ENCODE measurements at regions not wholly inside any gene's neighbourhood (a gene's known extent, or its start where the extent isn't known, plus 50 kb on each side); places are given as distances from the start of the nearest gene placed in this dataset.

GRCh38 chr7:18208921-18209320 is 181.3 kb upstream of the PRPS1L1 start:
- ATAC-seq (no peak), DNase-seq (ENCODE audit: low read depth, low spot score) (no peak)
- ChIA-PET CTCF (no interaction called here), POLR2A (no interaction called here), RAD21 (ENCODE audit: low non-redundant PET in 1 of 2, low total read pairs in 2 of 2, uncharacterized antibody in 2 of 2, unreplicated experiment in 2 of 2) (no interaction called here)
- Histone ChIP-seq H3K27ac (ENCODE audit: low read depth, low read length) (no peak overlapping the region), H3K9ac (ENCODE audit: low read length) (no peak overlapping the region), H4K20me1 (ENCODE audit: insufficient read depth) (no peaks in the 10 kb centered on the region), H2AFZ (ENCODE audit: low read depth, low read length, poor library complexity, severe bottlenecking) (no peak overlapping the region), H3K9me2 (ENCODE audit: insufficient read depth) (no peaks in the 10 kb centered on the region), H3K79me2 (ENCODE audit: insufficient read depth, low read length) (no peaks in the 10 kb centered on the region), H3K4me2 (ENCODE audit: low read length) (no peak overlapping the region), H3K36me3 (ENCODE audit: control insufficient read depth in 1 of 2, insufficient read depth in 2 of 2, low read length in 2 of 2) (no peaks in the 10 kb centered on the region), H3K4me3 (replicated peaks in 1 of 2; ENCODE audit: low read depth in 1 of 2, low read length in 2 of 2) (no peak overlapping the region), H3K9me3 (ENCODE audit: control insufficient read depth in 1 of 2, insufficient read depth in 1 of 2, low read depth in 1 of 2, low read length in 2 of 2) (no peaks in the 10 kb centered on the region), H3K4me1 (ENCODE audit: control insufficient read depth in 1 of 2, insufficient read depth in 2 of 2, low read length in 2 of 2) (no peaks in the 10 kb centered on the region), H3K27me3 (ENCODE audit: insufficient read depth, low read length) (no peaks in the 10 kb centered on the region)
- TF ChIP-seq SRF (IDR thresholded peaks at IDR 0.05; ENCODE audit: low read depth) (no peak), CTCF (IDR thresholded peaks at IDR 0.05 in 2 of 3, conservative IDR thresholded peaks at IDR 0.05 in 1 of 3; ENCODE audit: borderline replicate concordance in 1 of 3, insufficient read depth in 1 of 3, low read depth in 2 of 3, low read length in 2 of 3) (no peak), JUND (IDR thresholded peaks at IDR 0.05) (no peak), CEBPB (IDR thresholded peaks at IDR 0.05; ENCODE audit: low read depth) (no peak), TCF7L2 (IDR thresholded peaks at IDR 0.05; ENCODE audit: borderline replicate concordance, extremely low read depth, insufficient read depth, insufficient read length) (no peak), EZH2 (IDR thresholded peaks at IDR 0.05) (no peak)
- BruUV-seq (replicated peaks), result no TSS peak
- intact Hi-C loops (cut with micrococcal nuclease), result no loop called here

GRCh38 chr7:18210377-18210776 is 182.7 kb upstream of the PRPS1L1 start:
- Histone ChIP-seq H3K9ac (ENCODE audit: low read length) (no peak overlapping the region), H3K4me1 (ENCODE audit: control insufficient read depth in 1 of 2, insufficient read depth in 2 of 2, low read length in 2 of 2) (no peaks in the 10 kb centered on the region), H3K36me3 (ENCODE audit: control insufficient read depth in 1 of 2, insufficient read depth in 2 of 2, low read length in 2 of 2) (no peaks in the 10 kb centered on the region), H3K27ac (ENCODE audit: low read depth, low read length) (no peak overlapping the region), H3K79me2 (ENCODE audit: insufficient read depth, low read length) (no peaks in the 10 kb centered on the region), H3K9me2 (ENCODE audit: insufficient read depth) (no peaks in the 10 kb centered on the region), H2AFZ (ENCODE audit: low read depth, low read length, poor library complexity, severe bottlenecking) (no peak overlapping the region), H4K20me1 (ENCODE audit: insufficient read depth) (no peaks in the 10 kb centered on the region), H3K27me3 (ENCODE audit: insufficient read depth, low read length) (no peaks in the 10 kb centered on the region), H3K4me2 (ENCODE audit: low read length) (no peak overlapping the region), H3K9me3 (ENCODE audit: control insufficient read depth in 1 of 2, insufficient read depth in 1 of 2, low read depth in 1 of 2, low read length in 2 of 2) (no peaks in the 10 kb centered on the region), H3K4me3 (replicated peaks in 1 of 2; ENCODE audit: low read depth in 1 of 2, low read length in 2 of 2) (no peak overlapping the region)
- TF ChIP-seq POLR2A (IDR thresholded peaks at IDR 0.05; ENCODE audit: borderline replicate concordance, extremely low read depth, insufficient read depth, insufficient read length), result no peak
- no peak for TF ChIP-seq POLR2AphosphoS5 (IDR thresholded peaks at IDR 0.05; ENCODE audit: low read depth, low read length)
- no peak for TF ChIP-seq RAD21 (IDR thresholded peaks at IDR 0.05; ENCODE audit: low read depth)
- no peak for TF ChIP-seq SIN3A (IDR thresholded peaks at IDR 0.05; ENCODE audit: low read depth)
- TF ChIP-seq ZFX (IDR thresholded peaks at IDR 0.05), result no peak
- no peak for TF ChIP-seq ZNF274 (IDR thresholded peaks at IDR 0.05; ENCODE audit: low read depth, low read length)
- no peak for TF ChIP-seq MAX (IDR thresholded peaks at IDR 0.05)
- TF ChIP-seq ZBTB33 (IDR thresholded peaks at IDR 0.05; ENCODE audit: extremely low read depth, insufficient replicate concordance, low read length), result no peak
- no peak for TF ChIP-seq EZH2phosphoT487 (IDR thresholded peaks at IDR 0.05; ENCODE audit: borderline replicate concordance)
- TF ChIP-seq TCF7L2 (IDR thresholded peaks at IDR 0.05; ENCODE audit: borderline replicate concordance, extremely low read depth, insufficient read depth, insufficient read length), result no peak
- TF ChIP-seq ELF1 (IDR thresholded peaks at IDR 0.05; ENCODE audit: borderline replicate concordance, low read depth), result no peak
- POLR2A ChIA-PET, result no interaction called here
- intact Hi-C loops (cut with micrococcal nuclease), result no loop called here
- RAD21 ChIA-PET (ENCODE audit: low non-redundant PET in 1 of 2, low total read pairs in 2 of 2, uncharacterized antibody in 2 of 2, unreplicated experiment in 2 of 2), result no interaction called here
- CTCF ChIA-PET, result no interaction called here
- no peak for DNase-seq (ENCODE audit: low read depth, low spot score)
- no peak for ATAC-seq
- no TSS peak for BruUV-seq (replicated peaks)
